ENCODE measurements at regions not wholly inside any gene's neighbourhood (a gene's known extent, or its start where the extent isn't known, plus 50 kb on each side); places are given as distances from the start of the nearest gene placed in this dataset.
A peak's percentile ranks its signal among the peaks of the same experiment; 100 is the strongest.
"Not testable (repeated sequence)": the region's sequence is repeated elsewhere in the genome, so short reads cannot be mapped to it uniquely, and the experiment has no call there.

- intact Hi-C loops (cut with DNase I): no loop called here
- no peak for DNase-seq (ENCODE audit: low spot score)
- no peak for ATAC-seq
Observed at GRCh38 chr13:90622541-90622940, 724.9 kb upstream of the MIR17HG start.

- intact Hi-C loops (cut with DNase I): no loop called here
- DNase-seq (ENCODE audit: low spot score) (no peak), ATAC-seq (no peak)
Observed at GRCh38 chr13:90623318-90624011, 724.0 kb upstream of the MIR17HG start.

GRCh38 chr13:90627813-90628212 lies 719.7 kb upstream of the MIR17HG start:
- ATAC-seq (no peak), DNase-seq (ENCODE audit: low spot score) (no peak)
- intact Hi-C loops (cut with DNase I): no loop called here

GRCh38 chr13:90628471-90628870 lies 719.0 kb upstream of the MIR17HG start:
- ATAC-seq: no peak
- DNase-seq (ENCODE audit: low spot score): no peak
- intact Hi-C loops (cut with DNase I): no loop called here

- intact Hi-C loops (cut with DNase I): no loop called here
- DNase-seq (ENCODE audit: low spot score) (no peak), ATAC-seq (no peak)
Observed at GRCh38 chr13:90630716-90631115, 716.8 kb upstream of the MIR17HG start.

- intact Hi-C loops (cut with DNase I): no loop called here
- no peak for ATAC-seq
- DNase-seq (ENCODE audit: low spot score): no peak
Observed at GRCh38 chr13:90632184-90632583, 715.3 kb upstream of the MIR17HG start.

- intact Hi-C loops (cut with DNase I): no loop called here
- DNase-seq (ENCODE audit: low spot score) (no peak), ATAC-seq (no peak)
Observed at GRCh38 chr13:90633849-90634248, 713.6 kb upstream of the MIR17HG start.

- no peak for DNase-seq (ENCODE audit: low spot score)
- ATAC-seq: no peak
- intact Hi-C loops (cut with DNase I): no loop called here
Observed at GRCh38 chr13:90640976-90641375, 706.5 kb upstream of the MIR17HG start.

- ATAC-seq (no peak), DNase-seq (ENCODE audit: low spot score) (no peak)
- intact Hi-C loops (cut with DNase I): no loop called here
Observed at GRCh38 chr13:90641884-90642283, 705.6 kb upstream of the MIR17HG start.

- DNase-seq (ENCODE audit: low spot score) (no peak), ATAC-seq (no peak)
- intact Hi-C loops (cut with DNase I): no loop called here
Observed at GRCh38 chr13:90645582-90645981, 701.9 kb upstream of the MIR17HG start.

- ATAC-seq: no peak
- DNase-seq (ENCODE audit: low spot score): no peak
- intact Hi-C loops (cut with DNase I): no loop called here
Observed at GRCh38 chr13:90648497-90648896, 699.0 kb upstream of the MIR17HG start.

- DNase-seq (ENCODE audit: low spot score) (no peak), ATAC-seq (no peak)
- intact Hi-C loops (cut with DNase I): no loop called here
Observed at GRCh38 chr13:90652036-90652435, 695.5 kb upstream of the MIR17HG start.

- intact Hi-C loops (cut with DNase I): no loop called here
- ATAC-seq (no peak), DNase-seq (ENCODE audit: low spot score) (no peak)
Observed at GRCh38 chr13:90654970-90655369, 692.5 kb upstream of the MIR17HG start.

- ATAC-seq; DNase-seq (ENCODE audit: low spot score); intact Hi-C loops (cut with DNase I): not testable (repeated sequence)
Observed at GRCh38 chr13:90664200-90664599, 683.3 kb upstream of the MIR17HG start.

- intact Hi-C loops (cut with DNase I): no loop called here
- ATAC-seq (no peak), DNase-seq (ENCODE audit: low spot score) (no peak)
Observed at GRCh38 chr13:90673746-90674145, 673.7 kb upstream of the MIR17HG start.

GRCh38 chr13:90675129-90675528 lies 672.4 kb upstream of the MIR17HG start:
- ATAC-seq (no peak), DNase-seq (ENCODE audit: low spot score) (no peak)
- intact Hi-C loops (cut with DNase I): no loop called here

- DNase-seq (ENCODE audit: low spot score) (no peak), ATAC-seq (no peak)
- intact Hi-C loops (cut with DNase I): no loop called here
Observed at GRCh38 chr13:90680826-90681225, 666.7 kb upstream of the MIR17HG start.

- intact Hi-C loops (cut with DNase I): no loop called here
- DNase-seq (ENCODE audit: low spot score) (no peak), ATAC-seq (no peak)
Observed at GRCh38 chr13:90683711-90684131, 663.8 kb upstream of the MIR17HG start.

GRCh38 chr13:90686442-90686841 lies 661.0 kb upstream of the MIR17HG start:
- ATAC-seq (peak; percentile 72), DNase-seq (ENCODE audit: low spot score) (no peak)
- intact Hi-C loops (cut with DNase I): no loop called here

- DNase-seq (ENCODE audit: low spot score) (no peak), ATAC-seq (no peak)
- intact Hi-C loops (cut with DNase I): no loop called here
Observed at GRCh38 chr13:90689111-90689510, 658.4 kb upstream of the MIR17HG start.

- ATAC-seq (peak; percentile 57), DNase-seq (ENCODE audit: low spot score) (no peak)
- intact Hi-C loops (cut with DNase I): no loop called here
Observed at GRCh38 chr13:90690458-90691080, 656.9 kb upstream of the MIR17HG start.

Measured in sciatic nerve (tissue), 2 donors.